NCI-H1930 (cell line): ENCODE measurements at regions not wholly inside any gene's neighbourhood (a gene's known extent, or its start where the extent isn't known, plus 50 kb on each side); places are given as distances from the start of the nearest gene placed in this dataset.
"Not testable (repeated sequence)": the region's sequence is repeated elsewhere in the genome, so short reads cannot be mapped to it uniquely, and the experiment has no call there.

ENCODE experiments used
- DNase-seq, 2 experiments: peaks; one replicate each; lab custom pipeline; 2025; lab: John Stamatoyannopoulos, UW

DNA sequence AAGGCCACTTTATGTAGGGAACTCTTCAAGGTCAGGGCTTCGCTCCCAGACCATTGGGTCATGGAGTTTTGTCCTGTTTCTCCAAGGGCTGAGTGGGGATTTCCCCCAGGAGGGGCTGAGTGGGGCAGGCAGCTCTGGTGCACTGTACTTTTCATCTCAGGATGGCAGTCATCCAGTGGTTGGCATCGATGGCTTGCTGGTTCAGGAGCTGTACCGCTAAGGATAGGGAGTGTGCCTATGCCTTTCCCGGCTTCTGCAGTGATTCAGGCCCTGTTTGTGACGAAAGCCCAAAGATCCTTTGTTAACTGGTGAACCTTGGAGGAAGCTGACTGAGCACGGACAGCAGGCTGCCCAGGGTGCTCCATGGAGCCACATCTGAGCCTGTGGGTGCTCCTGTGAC, 100.1 kb upstream of the GADD45A start:
- no peak for DNase-seq

DNA sequence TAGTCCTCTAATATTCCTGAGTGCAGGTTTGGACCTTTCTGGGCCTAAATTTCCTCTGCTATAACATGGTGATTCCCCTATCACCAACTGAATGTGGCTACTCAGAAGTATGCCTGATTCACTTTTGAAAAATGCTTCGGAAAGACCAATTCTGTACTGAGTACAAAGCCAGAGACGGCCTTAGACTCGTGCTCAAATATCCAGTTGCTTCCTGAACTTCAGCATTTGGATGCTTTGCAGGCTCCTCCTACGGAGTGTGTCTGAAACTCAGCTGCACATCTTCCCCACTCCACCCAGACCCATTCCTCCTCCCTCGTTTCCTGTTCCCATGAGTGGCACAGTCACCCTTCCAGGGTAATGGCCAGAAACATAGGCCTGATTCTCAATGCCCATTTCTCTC, 98.4 kb upstream of the GADD45A start:
- DNase-seq = no peak

DNA sequence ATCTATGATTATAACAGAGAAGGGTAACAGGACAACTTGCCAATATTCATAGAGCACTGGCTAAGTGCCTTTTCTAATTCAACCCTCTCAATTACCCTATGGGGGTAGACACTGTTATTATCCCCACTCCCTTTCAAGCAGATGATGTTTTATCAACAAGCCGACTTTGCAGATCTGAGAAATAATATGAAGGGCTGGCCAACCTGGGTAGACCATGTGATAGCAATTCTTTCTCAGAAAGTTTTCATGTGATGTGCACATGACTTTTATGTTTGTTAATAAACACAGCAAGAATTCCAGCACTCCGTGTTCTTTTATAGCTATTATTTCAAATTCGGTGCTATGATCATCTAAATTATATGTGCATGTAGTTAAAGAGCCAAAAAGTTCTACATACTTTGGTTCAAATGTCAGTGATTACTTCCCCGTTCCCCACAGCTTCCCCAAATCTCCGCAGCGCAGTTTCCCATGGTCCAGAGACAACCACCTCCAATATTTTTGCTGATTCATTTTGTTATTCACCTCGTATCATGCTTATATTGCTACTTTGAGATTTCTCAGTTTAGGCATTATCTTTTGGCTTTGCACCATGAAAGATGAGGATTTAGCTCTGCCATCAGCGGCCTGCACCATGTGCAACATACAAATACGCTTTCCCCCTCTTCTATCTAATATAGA, 96.7 kb upstream of the GADD45A start:
- no peak for DNase-seq

DNA sequence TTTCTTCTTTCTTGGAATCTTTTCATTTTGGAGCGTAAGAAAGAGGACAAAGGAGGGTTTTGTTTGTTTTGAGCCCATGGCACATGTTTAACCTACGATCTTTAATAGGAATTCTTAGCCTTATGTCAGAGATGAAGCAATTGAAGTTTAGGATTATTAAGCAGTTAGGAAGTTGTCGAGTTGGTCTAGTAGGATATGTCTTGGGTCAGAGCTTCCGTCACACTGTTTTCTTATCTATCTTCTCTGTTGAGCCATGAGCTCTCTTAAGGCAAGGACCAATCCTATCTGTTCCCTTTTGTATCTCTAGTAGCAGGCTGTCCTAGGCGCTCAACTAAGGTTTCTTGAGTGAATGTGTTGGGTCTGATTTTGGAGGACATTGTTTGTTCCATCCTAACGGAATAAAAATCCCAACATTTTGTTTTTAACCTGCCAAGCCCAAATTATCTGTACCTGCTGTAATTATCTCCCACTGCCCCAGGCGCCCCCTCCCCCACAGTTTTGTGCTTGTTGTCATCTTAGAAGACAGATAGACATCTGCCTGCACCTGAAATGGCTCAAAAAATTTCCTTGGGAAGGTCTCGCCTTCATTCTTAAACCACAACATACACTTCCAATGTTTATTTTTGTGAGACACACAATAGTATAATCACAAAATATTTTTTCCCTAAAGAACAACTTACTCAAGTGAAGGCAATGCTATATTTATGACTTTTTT, 95.3 kb upstream of the GADD45A start:
- DNase-seq = no peak

GRCh38 chr1:67590329-67590728, 94.7 kb upstream of the GADD45A start:
- no peak for DNase-seq

DNA sequence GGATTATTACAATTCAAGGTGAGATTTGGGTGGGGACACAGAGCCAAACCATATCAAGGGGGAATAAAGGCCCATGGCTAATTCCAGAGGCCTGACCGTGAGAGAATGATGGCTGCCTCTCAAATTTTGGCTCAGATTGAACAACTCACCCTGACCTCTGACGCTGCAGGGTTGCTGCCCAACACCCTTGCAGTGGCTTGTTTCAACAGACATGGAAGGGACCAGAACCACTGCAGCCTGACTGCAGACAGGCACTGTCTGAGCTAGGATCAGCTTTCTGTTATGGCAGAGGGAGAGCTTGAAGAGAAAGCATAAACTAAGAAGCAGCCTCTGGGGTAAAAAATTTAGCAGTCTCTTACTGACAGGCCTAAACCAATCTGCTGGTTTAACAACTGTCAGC, 90.2 kb upstream of the GADD45A start:
- DNase-seq = no peak

DNA sequence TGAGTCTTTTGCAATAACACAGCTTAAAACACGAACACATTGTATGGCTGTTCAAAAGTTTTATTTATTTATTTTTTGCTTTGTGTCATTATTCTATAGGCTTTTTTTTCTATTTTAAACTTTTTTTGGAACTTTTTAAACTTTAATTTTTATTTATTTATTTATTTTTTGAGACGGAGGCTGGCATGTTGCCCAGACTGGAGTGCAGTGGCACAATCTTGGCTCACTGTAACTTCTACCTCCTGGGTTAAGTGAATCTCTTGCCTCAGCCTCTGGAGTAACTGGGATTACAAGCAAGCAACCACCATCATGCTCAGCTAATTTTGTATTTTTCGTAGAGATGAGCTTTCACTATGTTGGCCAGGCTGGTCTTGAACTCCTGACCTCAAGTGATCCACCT, 88.3 kb upstream of the GADD45A start:
- no peak for DNase-seq

DNA sequence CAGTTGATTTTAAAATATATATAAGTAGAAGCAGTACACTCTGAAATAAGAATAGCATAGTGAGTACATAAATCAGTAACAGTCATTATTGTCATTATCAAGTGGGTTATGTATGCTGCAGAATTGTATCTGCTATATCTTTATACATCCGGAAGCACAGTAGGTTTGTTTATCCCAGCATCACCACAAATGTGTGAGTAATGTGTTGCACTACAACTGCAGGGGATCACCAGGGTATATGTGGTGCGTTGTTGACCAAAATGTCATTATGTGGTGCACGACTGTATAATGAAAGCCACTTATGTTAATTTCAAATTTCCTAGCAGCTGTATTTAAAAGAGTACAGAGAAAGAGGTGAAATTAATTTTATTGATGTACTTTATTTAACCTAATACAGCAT, 87.7 kb upstream of the GADD45A start:
- no peak for DNase-seq

DNA sequence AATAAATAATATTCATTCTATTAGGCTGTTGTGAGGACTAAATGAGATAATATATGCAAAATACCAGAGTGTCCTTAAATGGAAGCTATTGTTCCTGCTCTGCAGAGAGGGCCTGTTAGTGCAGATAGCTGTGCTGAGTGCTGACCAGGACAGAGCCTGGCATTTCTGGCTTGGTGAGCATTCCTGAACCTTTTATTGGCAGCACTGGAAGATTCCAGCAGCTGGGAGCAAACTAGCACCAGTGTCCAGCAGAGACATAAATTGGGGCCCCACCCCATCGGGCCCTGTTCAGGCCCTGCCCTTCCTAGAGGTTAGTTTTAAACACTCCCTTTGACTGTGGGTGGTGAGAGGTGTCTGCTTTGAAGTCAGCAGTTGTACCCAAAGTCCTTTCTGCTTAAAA, 85.9 kb upstream of the GADD45A start:
- no peak for DNase-seq

GRCh38 chr1:67601539-67601938, 83.5 kb upstream of the GADD45A start:
- DNase-seq = no peak

- DNase-seq = no peak
Observed at GRCh38 chr1:67601955-67602354, 83.0 kb upstream of the GADD45A start.

- DNase-seq = no peak
Observed at GRCh38 chr1:67604778-67605177, 80.2 kb upstream of the GADD45A start.

- no peak for DNase-seq
Observed at GRCh38 chr1:67605209-67605780, 79.7 kb upstream of the GADD45A start.

DNA sequence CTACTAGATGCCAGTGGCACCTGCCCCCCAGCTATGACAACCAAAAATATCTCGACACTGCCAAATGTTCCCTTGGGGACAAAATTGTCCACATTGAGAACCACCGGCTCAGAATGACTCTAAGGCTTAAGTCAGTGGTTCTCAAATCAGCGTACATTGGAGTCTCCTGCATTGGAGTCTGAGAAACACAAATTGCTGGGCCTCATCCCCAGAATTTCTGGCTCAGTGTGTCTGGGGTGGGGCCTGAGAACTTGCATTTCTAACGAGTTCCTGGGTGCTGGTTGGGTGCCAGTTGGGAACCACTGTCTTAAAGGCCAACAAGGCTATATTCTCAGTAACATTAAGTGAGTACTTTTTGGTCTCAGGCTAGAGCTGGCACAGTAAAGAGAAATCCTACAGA, 77.7 kb upstream of the GADD45A start:
- DNase-seq = no peak

DNA sequence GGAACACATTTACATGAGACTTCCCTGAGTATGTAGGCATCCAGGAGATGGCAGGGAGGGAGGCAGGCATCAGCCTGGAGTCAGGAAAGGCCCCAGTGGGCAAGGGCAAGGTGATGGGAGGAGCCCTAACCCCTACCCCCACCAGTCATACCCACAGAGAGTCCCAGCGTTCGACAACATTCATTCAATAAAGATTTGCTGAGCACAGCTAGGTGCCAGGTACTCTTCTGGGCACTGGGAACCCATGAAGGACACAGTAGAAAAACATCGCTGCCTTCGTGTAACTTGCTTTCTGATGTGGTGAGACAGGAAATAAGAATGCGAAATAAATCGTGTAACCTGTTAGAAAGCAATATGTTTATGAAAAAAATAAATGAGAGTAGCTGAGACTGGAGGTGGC, 77.3 kb upstream of the GADD45A start:
- no peak for DNase-seq

DNA sequence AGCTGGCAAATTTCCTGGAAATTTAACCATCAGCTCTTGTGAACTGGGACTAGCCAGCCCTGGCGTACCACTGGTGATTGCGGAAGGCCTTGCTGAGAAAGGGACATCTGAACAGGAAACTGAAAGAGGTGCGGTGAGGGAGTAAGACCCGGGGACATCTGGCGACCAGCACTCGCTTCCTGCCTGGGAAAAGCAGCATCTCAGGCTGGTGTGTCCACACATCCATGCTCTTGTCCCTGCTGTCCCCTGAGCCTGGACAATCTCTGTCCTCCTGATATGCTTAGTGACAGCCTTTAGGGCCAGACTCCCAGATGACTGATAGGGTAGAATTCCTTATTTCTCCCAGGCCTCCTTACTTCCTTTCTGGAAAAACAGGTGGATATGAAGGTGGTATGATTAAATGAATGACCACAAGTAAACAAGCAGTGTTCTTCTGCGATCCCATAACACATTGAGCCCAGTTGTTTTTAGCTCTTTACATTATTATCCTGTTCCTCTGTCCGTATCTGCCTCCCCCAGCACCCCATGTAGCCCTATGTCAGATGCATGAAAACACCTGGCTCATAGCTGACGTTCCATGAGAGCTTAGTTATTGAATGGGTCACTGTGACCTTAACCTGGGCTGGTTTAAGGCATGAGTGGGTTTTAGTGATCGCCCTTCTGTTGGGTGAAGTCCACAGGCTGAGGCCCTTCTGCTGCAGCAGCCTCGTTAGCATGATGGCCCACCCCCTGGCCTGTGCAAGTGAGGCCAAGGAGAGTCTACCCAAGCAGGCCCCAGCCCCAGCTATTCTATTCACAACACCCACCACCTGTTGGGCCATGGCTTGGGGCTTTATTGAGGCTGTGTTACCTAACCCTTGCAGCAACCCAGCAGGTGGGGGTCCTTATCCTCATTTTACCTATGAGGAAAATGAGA, 76.1 kb upstream of the GADD45A start:
- DNase-seq = no peak

- no peak for DNase-seq
Observed at GRCh38 chr1:67609577-67610341, 75.2 kb upstream of the GADD45A start.

DNA sequence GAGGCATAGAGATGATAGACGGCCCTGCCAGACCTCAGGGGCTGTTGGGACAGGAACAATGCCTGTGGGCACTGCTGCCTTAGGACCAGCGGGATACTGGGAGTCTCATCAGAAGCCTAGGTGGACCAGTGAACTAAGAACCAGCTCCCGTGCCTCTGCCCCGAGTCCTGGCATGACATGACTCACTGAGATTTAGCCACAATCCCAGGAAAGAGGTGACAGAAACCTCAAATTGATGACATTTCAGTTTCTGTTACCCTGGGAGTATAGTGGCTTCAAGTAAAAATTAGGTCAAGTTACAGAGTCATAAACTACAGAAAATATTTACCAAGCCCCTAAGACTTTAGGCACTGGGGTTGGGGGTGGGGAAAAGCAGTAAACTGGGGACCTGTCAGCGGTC, 74.6 kb upstream of the GADD45A start:
- no peak for DNase-seq

- DNase-seq = no peak
Observed at GRCh38 chr1:67611846-67612245, 73.2 kb upstream of the GADD45A start.

DNA sequence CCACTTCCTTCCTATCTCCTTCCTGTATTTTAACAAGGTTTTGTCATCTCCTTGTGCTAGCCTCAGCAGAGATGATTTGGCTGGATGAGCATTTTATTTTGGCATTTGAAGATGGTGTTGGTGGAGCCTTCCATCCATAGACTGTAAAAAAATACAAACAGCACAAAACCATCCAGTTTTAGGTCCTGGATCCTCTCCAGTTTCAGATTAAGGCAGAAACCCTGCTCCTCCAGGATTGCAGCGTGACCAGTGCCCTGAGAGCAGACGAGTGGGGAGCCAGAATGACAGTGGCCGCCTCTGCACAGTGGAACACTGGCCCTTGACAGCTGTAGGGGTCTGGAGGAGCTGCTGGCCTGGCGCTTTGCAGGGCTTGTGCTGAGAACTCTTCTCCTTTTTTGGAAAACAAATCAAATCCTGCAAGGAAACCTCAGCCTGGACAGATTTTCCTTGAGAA, 72.2 kb upstream of the GADD45A start:
- no peak for DNase-seq

- not testable (repeated sequence) for DNase-seq
Observed at GRCh38 chr1:67613479-67613878, 71.5 kb upstream of the GADD45A start.

DNA sequence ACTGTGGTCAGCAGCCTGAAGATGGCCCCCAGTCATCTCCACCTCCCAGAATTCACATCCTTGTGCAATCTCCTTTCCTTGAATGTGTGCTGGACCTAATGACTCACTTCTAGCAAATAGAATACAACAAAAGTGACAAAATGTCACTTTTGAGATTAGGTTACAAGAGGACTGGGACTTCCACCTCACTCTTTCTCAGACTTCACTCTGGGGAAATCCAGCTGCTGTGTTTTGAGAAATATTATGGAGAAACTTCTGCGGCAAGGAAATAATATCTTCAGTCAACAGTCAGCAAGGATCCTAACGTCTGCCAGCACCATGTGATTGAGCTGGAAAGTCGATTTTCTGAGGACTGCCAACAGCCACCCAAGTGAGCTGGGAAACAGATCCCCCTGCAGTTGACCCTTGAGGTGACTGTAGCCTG, 70.5 kb upstream of the GADD45A start:
- DNase-seq = no peak
